NB4 (cell line): ENCODE measurements at regions not wholly inside any gene's neighbourhood (a gene's known extent, or its start where the extent isn't known, plus 50 kb on each side); places are given as distances from the start of the nearest gene placed in this dataset.
"Not testable (repeated sequence)": the region's sequence is repeated elsewhere in the genome, so short reads cannot be mapped to it uniquely, and the experiment has no call there.

ENCODE experiments used
- DNase-seq: peaks from one replicate; pipeline ENCODE4 v3.0.0; 2010; ENCODE audit warnings: low read depth
- H3K4me3 ChIP-seq: one replicate; pipeline ENCODE4 v1.5.1; 2011; ENCODE audit warnings: mild to moderate bottlenecking, low read depth, low read length, moderate library complexity
- CTCF ChIP-seq: IDR thresholded peaks from one replicate; pipeline ENCODE4 v1.5.1; 2012; ENCODE audit warnings: low read depth, low read length
- MAX ChIP-seq: IDR thresholded peaks from 2 replicates; pipeline ENCODE4 v1.6.1; 2011; ENCODE audit warnings: low read depth, low read length
- MYC ChIP-seq: IDR thresholded peaks from 2 replicates; pipeline ENCODE4 v1.6.1; 2011; ENCODE audit warnings: low read depth, low read length
- POLR2A ChIP-seq: IDR thresholded peaks from 2 replicates; pipeline ENCODE4 v1.6.1; 2011; ENCODE audit warnings: mild to moderate bottlenecking; ENCODE audit not compliant: insufficient read length; ENCODE audit errors: extremely low read depth

GRCh38 chr6:935582-935981 is 242.6 kb upstream of the EXOC2 start:
- H3K4me3 ChIP-seq: no peak overlapping the region
- no peak for DNase-seq
- TF ChIP-seq MYC: no peak
- no peak for TF ChIP-seq CTCF
- TF ChIP-seq MAX: no peak
- TF ChIP-seq POLR2A: no peak

- DNase-seq: no peak
- TF ChIP-seq MYC: no peak
- no peak for TF ChIP-seq POLR2A
- no peak for TF ChIP-seq MAX
- no peak for TF ChIP-seq CTCF
- H3K4me3 ChIP-seq: no peak overlapping the region
Observed at GRCh38 chr6:934686-935085, 241.7 kb upstream of the EXOC2 start.

GRCh38 chr6:931919-932318 is 239.0 kb upstream of the EXOC2 start:
- DNase-seq, H3K4me3 ChIP-seq: not testable (repeated sequence)

- TF ChIP-seq POLR2A: no peak
- TF ChIP-seq MAX: no peak
- TF ChIP-seq CTCF: no peak
- TF ChIP-seq MYC: no peak
- DNase-seq: no peak
- no peak overlapping the region for H3K4me3 ChIP-seq
Observed at GRCh38 chr6:927157-927556, 234.2 kb upstream of the EXOC2 start.

- DNase-seq: no peak
- no peak overlapping the region for H3K4me3 ChIP-seq
- TF ChIP-seq POLR2A (no peak), CTCF (no peak), MYC (no peak), MAX (no peak)
Observed at GRCh38 chr6:925656-926213, 232.8 kb upstream of the EXOC2 start.

GRCh38 chr6:924661-925060 is 231.7 kb upstream of the EXOC2 start:
- H3K4me3 ChIP-seq: no peak overlapping the region
- DNase-seq: no peak
- TF ChIP-seq MAX: no peak
- no peak for TF ChIP-seq CTCF
- no peak for TF ChIP-seq POLR2A
- no peak for TF ChIP-seq MYC
